Peyer's patch (tissue), 4 donors: ENCODE measurements at regions not wholly inside any gene's neighbourhood (a gene's known extent, or its start where the extent isn't known, plus 50 kb on each side); places are given as distances from the start of the nearest gene placed in this dataset.

Experiments
- DNase-seq, 3 donors: peaks; one replicate each; pipeline ENCODE4 v3.0.0-alpha.2; 2017 to 2019
- H3K27ac ChIP-seq, 4 donors: fragments of 200-600 bp; sonication (generic); one replicate each; pipeline ENCODE4 v1.5.1; 2016 to 2019
- H3K27me3 ChIP-seq, 2 donors: fragments of 200-600 bp; sonication (generic); one replicate each; pipeline ENCODE4 v1.5.1; 2019
- H3K36me3 ChIP-seq, 3 donors: fragments of 200-600 bp; sonication (generic); one replicate each; pipeline ENCODE4 v1.5.1; 2016 to 2019
- H3K4me1 ChIP-seq, 4 donors: fragments of 200-600 bp; sonication (generic); one replicate each; pipeline ENCODE4 v1.5.1; 2016 to 2019
- H3K4me3 ChIP-seq, 4 donors: fragments of 200-600 bp; sonication (generic); 1 replicate in 3 of 4; 2 replicates in 1 of 4; pipeline ENCODE4 v1.5.1; 2016 to 2019; ENCODE audit warnings: mild to moderate bottlenecking in 1 of 4
- H3K9me3 ChIP-seq, 4 donors: fragments of 200-600 bp; sonication (generic); one replicate each; pipeline ENCODE4 v1.5.1; 2016 to 2019; ENCODE audit warnings: mild to moderate bottlenecking in 1 of 4
- CTCF ChIP-seq, 6 experiments: fragments of 450-650 bp in 4 of 6; fragments of 200-600 bp in 2 of 6; sonication (generic) in 1 of 6; IDR thresholded peaks; one replicate each; pipeline ENCODE4 v1.5.1; 2017 to 2019; ENCODE audit warnings: antibody characterized with exemption in 6 of 6, mild to moderate bottlenecking in 3 of 6, moderate library complexity in 1 of 6
- POLR2A ChIP-seq, 2 donors: fragments of 450-650 bp; IDR thresholded peaks; one replicate each; pipeline ENCODE4 v1.5.1; 2017; ENCODE audit warnings: antibody characterized with exemption in 2 of 2, mild to moderate bottlenecking in 2 of 2, moderate library complexity in 2 of 2

GRCh38 chr20:24751551-24751950, 197.5 kb upstream of the CST7 start:
- Histone ChIP-seq H3K36me3 (no peaks in the 10 kb centered on the region), H3K27ac (no peak overlapping the region)

DNA sequence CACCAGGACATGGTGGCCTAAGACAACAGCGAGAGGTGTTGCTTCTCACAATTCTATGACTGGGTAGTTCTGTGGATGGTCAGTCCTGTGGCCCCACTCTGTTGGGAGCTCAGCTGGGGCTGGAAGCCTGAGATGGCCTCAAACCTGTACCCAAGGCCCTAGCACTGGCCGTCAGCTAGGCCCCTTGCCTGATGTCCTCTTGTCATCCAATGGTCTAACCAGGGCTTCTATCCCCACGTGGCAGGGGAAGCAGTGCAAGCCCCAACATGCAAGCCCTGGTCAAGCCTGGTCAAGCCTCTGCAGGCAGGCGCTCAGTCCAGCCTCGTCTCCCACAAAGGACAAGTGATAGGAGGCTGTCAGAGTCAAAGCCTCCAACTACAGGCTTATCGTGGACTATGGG, 196.5 kb upstream of the CST7 start:
- no peaks in the 10 kb centered on the region for H3K4me1 ChIP-seq
- H3K36me3 ChIP-seq = no peaks in the 10 kb centered on the region
- TF ChIP-seq POLR2A (IDR thresholded peaks at IDR 0.05) (no peak), CTCF (IDR thresholded peaks at IDR 0.05) (no peak)
- H3K4me3 ChIP-seq = no peak overlapping the region
- H3K27me3 ChIP-seq = no peaks in the 10 kb centered on the region
- DNase-seq = no peak
- no peak overlapping the region for H3K27ac ChIP-seq
- H3K9me3 ChIP-seq = no peaks in the 10 kb centered on the region

More at GRCh38 chr20:24751551-24751950, 197.5 kb upstream of the CST7 start:
- no peaks in the 10 kb centered on the region for H3K27me3 ChIP-seq
- H3K4me3 ChIP-seq = no peak overlapping the region
- no peaks in the 10 kb centered on the region for H3K9me3 ChIP-seq
- no peaks in the 10 kb centered on the region for H3K4me1 ChIP-seq
- DNase-seq = no peak
- TF ChIP-seq CTCF (IDR thresholded peaks at IDR 0.05) (no peak), POLR2A (IDR thresholded peaks at IDR 0.05) (no peak)

GRCh38 chr20:24753130-24753529, 195.9 kb upstream of the CST7 start:
- Histone ChIP-seq H3K27ac (no peak overlapping the region), H3K4me1 (no peaks in the 10 kb centered on the region), H3K27me3 (no peaks in the 10 kb centered on the region), H3K36me3 (no peaks in the 10 kb centered on the region), H3K4me3 (no peak overlapping the region), H3K9me3 (no peaks in the 10 kb centered on the region)
- TF ChIP-seq CTCF (IDR thresholded peaks at IDR 0.05) (no peak), POLR2A (IDR thresholded peaks at IDR 0.05) (no peak)
- DNase-seq = no peak

- TF ChIP-seq POLR2A (IDR thresholded peaks at IDR 0.05) (no peak), CTCF (IDR thresholded peaks at IDR 0.05) (no peak)
- no peak overlapping the region for H3K4me3 ChIP-seq
- no peaks in the 10 kb centered on the region for H3K36me3 ChIP-seq
- no peaks in the 10 kb centered on the region for H3K9me3 ChIP-seq
- no peak for DNase-seq
- no peaks in the 10 kb centered on the region for H3K27me3 ChIP-seq
- no peak overlapping the region for H3K27ac ChIP-seq
- H3K4me1 ChIP-seq = no peaks in the 10 kb centered on the region
These were observed 194.4 kb upstream of the CST7 start for GRCh38 chr20:24754691-24755090.

- H3K4me1 ChIP-seq = no peaks in the 10 kb centered on the region
- H3K9me3 ChIP-seq = no peaks in the 10 kb centered on the region
- H3K27me3 ChIP-seq = no peaks in the 10 kb centered on the region
- DNase-seq = peak in 1 of 3 donors; percentile 1
- TF ChIP-seq POLR2A (IDR thresholded peaks at IDR 0.05) = no peak
- no peak for TF ChIP-seq CTCF (IDR thresholded peaks at IDR 0.05)
- no peak overlapping the region for H3K4me3 ChIP-seq
- no peaks in the 10 kb centered on the region for H3K36me3 ChIP-seq
- H3K27ac ChIP-seq = no peak overlapping the region
These were observed 193.6 kb upstream of the CST7 start for GRCh38 chr20:24755411-24755922.
